ENCODE measurements at regions not wholly inside any gene's neighbourhood (a gene's known extent, or its start where the extent isn't known, plus 50 kb on each side); places are given as distances from the start of the nearest gene placed in this dataset.

DNA sequence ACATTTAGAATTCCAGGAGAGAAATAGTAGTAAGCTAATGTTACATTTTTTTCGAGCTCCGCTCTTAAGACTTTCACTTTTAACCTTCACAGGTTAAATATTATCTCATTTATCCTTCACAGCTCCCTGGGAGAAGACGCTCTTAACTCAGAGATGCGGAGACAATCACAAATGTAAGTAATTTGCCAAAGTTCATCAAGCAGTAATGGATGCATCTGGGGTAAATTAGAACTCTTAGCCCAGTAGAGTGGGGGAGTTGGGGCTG is 168.5 kb downstream of the SPP2 start:
- Histone ChIP-seq H3K4me2 (ENCODE audit: control insufficient read depth, extremely low read depth, insufficient read depth, low read depth, low read length) (no peak overlapping the region), H3K79me2 (ENCODE audit: control insufficient read depth, insufficient read depth, low read length) (no peaks in the 10 kb centered on the region), H3K36me3 (ENCODE audit: control insufficient read depth in 2 of 2, extremely low read depth in 1 of 2, insufficient read depth in 2 of 2, low read length in 2 of 2) (no peaks in the 10 kb centered on the region), H3K27me3 (ENCODE audit: control insufficient read depth, extremely low read depth, insufficient read depth, low read length) (no peaks in the 10 kb centered on the region), H3K4me3 (ENCODE audit: control insufficient read depth in 2 of 3, extremely low read depth in 1 of 3, insufficient read depth in 2 of 3, low read depth in 1 of 3, low read length in 3 of 3) (no peak overlapping the region), H3K4me1 (ENCODE audit: control insufficient read depth, extremely low read depth, insufficient read depth, low read length) (peaks cover 14% of the 10 kb centered on the region), H2AFZ (ENCODE audit: control insufficient read depth, low read length) (no peak overlapping the region), H3K9me1 (ENCODE audit: control insufficient read depth, extremely low read depth, insufficient read depth, low read length) (no peaks in the 10 kb centered on the region), H3K9ac (ENCODE audit: control insufficient read depth, extremely low read depth, insufficient read depth, low read length) (no peak overlapping the region), H3K27ac (ENCODE audit: control insufficient read depth, insufficient read depth, low read length) (no peak overlapping the region), H4K20me1 (ENCODE audit: control insufficient read depth, extremely low read depth, insufficient read depth, low read length) (no peaks in the 10 kb centered on the region), H3K9me3 (ENCODE audit: control insufficient read depth, low read depth, low read length) (no peaks in the 10 kb centered on the region)
- TF ChIP-seq EZH2 (IDR thresholded peaks at IDR 0.05; ENCODE audit: low read length), result no peak
- no peak for TF ChIP-seq CTCF (optimal IDR thresholded peaks at IDR 0.05 in 1 of 3, IDR thresholded peaks at IDR 0.05 in 1 of 3, conservative IDR thresholded peaks at IDR 0.05 in 1 of 3; ENCODE audit: extremely low read depth in 1 of 3, insufficient read depth in 2 of 3, low read length in 3 of 3)
- DNase-seq (ENCODE audit: low read depth, low spot score) (no peak), FAIRE-seq (peak; percentile 73)
- dilution Hi-C loops (cut with MboI; ENCODE audit: extremely low pct_ligation_motif_present, low sequenced_read_pairs), result no loop called here

DNA sequence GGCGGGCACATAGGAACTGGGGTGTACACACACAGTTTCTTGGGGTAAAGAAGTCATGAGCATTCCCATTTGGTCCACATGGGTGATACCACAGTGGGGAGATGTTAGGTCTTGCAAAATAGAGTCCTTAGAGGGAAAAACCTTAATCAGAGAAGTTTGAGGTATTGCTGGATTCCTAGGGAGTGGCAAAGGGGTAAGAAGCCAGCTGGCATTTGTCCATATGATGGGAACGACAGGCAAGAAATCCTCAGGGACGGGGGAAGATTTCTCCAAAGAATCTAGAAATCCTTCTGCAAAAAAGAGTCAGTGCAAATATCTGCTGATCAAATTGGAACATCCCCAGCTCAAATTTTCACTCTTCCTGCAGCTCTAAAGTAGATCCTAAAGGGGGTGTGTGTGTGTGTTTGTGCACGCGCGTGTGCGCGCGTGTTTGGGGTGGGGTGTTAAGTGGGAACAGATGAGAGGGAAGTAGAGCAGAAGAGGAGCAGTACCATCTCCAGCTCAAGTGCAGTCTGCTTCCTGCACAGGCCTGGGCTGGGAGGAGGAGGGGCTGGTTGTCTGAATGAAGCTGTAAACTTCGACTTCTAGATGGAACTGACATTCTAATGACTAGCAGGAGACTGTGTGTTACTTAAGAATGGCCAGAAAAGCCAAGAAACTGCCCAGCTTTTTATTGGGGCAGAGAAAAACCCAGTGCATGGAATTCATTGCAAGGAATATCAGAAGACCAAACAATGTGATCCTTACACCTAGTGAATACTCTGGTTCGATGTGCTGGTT is 168.0 kb downstream of the SPP2 start:
- dilution Hi-C loops (cut with MboI; ENCODE audit: extremely low pct_ligation_motif_present, low sequenced_read_pairs), result no loop called here
- FAIRE-seq, result no peak
- Histone ChIP-seq H3K4me2 (ENCODE audit: control insufficient read depth, extremely low read depth, insufficient read depth, low read depth, low read length) (peak overlapping the region; percentile 8), H3K9me3 (ENCODE audit: control insufficient read depth, low read depth, low read length) (no peaks in the 10 kb centered on the region), H2AFZ (ENCODE audit: control insufficient read depth, low read length) (peak overlapping the region; percentile 23), H3K27me3 (ENCODE audit: control insufficient read depth, extremely low read depth, insufficient read depth, low read length) (no peaks in the 10 kb centered on the region), H3K9ac (ENCODE audit: control insufficient read depth, extremely low read depth, insufficient read depth, low read length) (no peak overlapping the region), H4K20me1 (ENCODE audit: control insufficient read depth, extremely low read depth, insufficient read depth, low read length) (no peaks in the 10 kb centered on the region), H3K4me1 (ENCODE audit: control insufficient read depth, extremely low read depth, insufficient read depth, low read length) (peaks cover 14% of the 10 kb centered on the region), H3K27ac (ENCODE audit: control insufficient read depth, insufficient read depth, low read length) (no peak overlapping the region), H3K4me3 (ENCODE audit: control insufficient read depth in 2 of 3, extremely low read depth in 1 of 3, insufficient read depth in 2 of 3, low read depth in 1 of 3, low read length in 3 of 3) (no peak overlapping the region), H3K36me3 (ENCODE audit: control insufficient read depth in 2 of 2, extremely low read depth in 1 of 2, insufficient read depth in 2 of 2, low read length in 2 of 2) (no peaks in the 10 kb centered on the region), H3K9me1 (ENCODE audit: control insufficient read depth, extremely low read depth, insufficient read depth, low read length) (no peaks in the 10 kb centered on the region), H3K79me2 (ENCODE audit: control insufficient read depth, insufficient read depth, low read length) (no peaks in the 10 kb centered on the region)
- no peak for TF ChIP-seq CTCF (optimal IDR thresholded peaks at IDR 0.05 in 1 of 3, IDR thresholded peaks at IDR 0.05 in 1 of 3, conservative IDR thresholded peaks at IDR 0.05 in 1 of 3; ENCODE audit: extremely low read depth in 1 of 3, insufficient read depth in 2 of 3, low read length in 3 of 3)
- TF ChIP-seq EZH2 (IDR thresholded peaks at IDR 0.05; ENCODE audit: low read length), result no peak
- no peak for DNase-seq (ENCODE audit: low read depth, low spot score)

All from keratinocyte (primary cell).